ENCODE measurements at regions not wholly inside any gene's neighbourhood (a gene's known extent, or its start where the extent isn't known, plus 50 kb on each side); places are given as distances from the start of the nearest gene placed in this dataset.

GRCh38 chr9:124185413-124185812 is 72.3 kb upstream of the NEK6 start:
- 89 to 94% (median 93%) methylated on average over 5 of the region's 5 CpGs for WGBS, 5 donors
- Histone ChIP-seq H3K9me3 (peaks cover 0 to 3% (median 0%) of the 10 kb centered on the region in 8 donors), H3K27me3 (replicated peaks in 1 of 7) (peaks cover 0 to 31% (median 0%) of the 10 kb centered on the region in 7 donors), H3K4me3 (no peak overlapping the region), H3K36me3 (no peaks in the 10 kb centered on the region), H3K4me1 (no peaks in the 10 kb centered on the region), H3K27ac (no peak overlapping the region)
- intact Hi-C loops (cut with DNase I; ENCODE audit: low total_unique reads): no loop called here
- DNase-seq: no peak
- no peak for TF ChIP-seq CTCF (IDR thresholded peaks at IDR 0.05 in 8 of 11, conservative IDR thresholded peaks at IDR 0.05 in 3 of 11)

- WGBS, 5 donors: 74 to 93% (median 80%) methylated on average over 3 of the region's 3 CpGs
- Histone ChIP-seq H3K27me3 (replicated peaks in 1 of 7) (peaks cover 0 to 14% (median 0%) of the 10 kb centered on the region in 7 donors), H3K4me1 (no peaks in the 10 kb centered on the region), H3K36me3 (no peaks in the 10 kb centered on the region), H3K9me3 (peaks cover 0 to 3% (median 0%) of the 10 kb centered on the region in 8 donors), H3K4me3 (no peak overlapping the region), H3K27ac (no peak overlapping the region)
- TF ChIP-seq POLR2AphosphoS5 (IDR thresholded peaks at IDR 0.05): no peak
- no peak for TF ChIP-seq CTCF (IDR thresholded peaks at IDR 0.05 in 8 of 11, conservative IDR thresholded peaks at IDR 0.05 in 3 of 11)
- no peak for TF ChIP-seq POLR2A (IDR thresholded peaks at IDR 0.05)
- intact Hi-C loops (cut with DNase I; ENCODE audit: low total_unique reads): no loop called here
- no peak for DNase-seq
Observed at GRCh38 chr9:124187311-124187710, 70.4 kb upstream of the NEK6 start.

DNA sequence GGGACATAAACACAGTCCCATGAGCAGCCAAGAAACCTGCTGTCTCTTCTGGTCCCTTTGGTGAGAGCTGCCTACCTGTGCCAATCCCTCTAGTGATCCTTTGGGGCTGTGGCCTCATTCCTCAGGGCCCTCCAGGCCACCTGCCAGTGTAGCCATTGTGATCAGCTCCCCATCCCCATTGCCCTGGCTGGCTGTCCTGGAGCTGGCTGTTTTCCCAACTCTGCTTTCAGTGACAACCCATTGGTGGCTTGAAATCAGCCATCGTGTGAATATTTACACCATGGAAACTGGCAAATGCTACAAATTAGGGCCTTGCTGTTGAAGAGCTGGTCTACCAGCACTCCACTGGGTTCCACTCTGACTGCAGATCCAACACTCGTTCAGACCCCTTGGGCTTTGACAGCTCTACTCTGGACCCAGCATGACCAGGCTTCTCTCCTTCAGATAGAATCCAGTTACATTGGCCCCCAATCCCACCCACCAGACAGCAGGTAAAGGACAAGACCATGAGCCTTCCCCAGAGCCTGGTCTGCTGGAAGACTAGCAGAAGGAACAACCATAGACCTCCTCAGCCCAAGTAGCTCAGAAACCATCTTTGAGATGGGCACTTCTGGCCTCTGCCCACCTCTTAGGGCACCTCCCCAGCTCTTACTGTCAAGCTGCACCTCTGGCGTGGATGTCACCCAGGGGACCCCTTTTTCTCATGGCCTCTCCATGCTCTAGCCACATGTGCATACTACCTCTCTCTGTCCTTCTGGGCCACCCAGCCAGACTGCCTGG is 69.2 kb upstream of the NEK6 start:
- H3K27me3 ChIP-seq (replicated peaks in 1 of 7): peaks cover 0 to 14% (median 0%) of the 10 kb centered on the region in 7 donors
- no peak overlapping the region for H3K4me3 ChIP-seq
- no peaks in the 10 kb centered on the region for H3K4me1 ChIP-seq
- WGBS, 5 donors: 87 to 97% (median 93%) methylated on average over 3 of the region's 3 CpGs
- TF ChIP-seq POLR2AphosphoS5 (IDR thresholded peaks at IDR 0.05) (no peak), CTCF (IDR thresholded peaks at IDR 0.05 in 8 of 11, conservative IDR thresholded peaks at IDR 0.05 in 3 of 11) (no peak), POLR2A (IDR thresholded peaks at IDR 0.05) (no peak)
- intact Hi-C loops (cut with DNase I; ENCODE audit: low total_unique reads): no loop called here
- H3K9me3 ChIP-seq: peaks cover 0 to 2% (median 0%) of the 10 kb centered on the region in 8 donors
- H3K36me3 ChIP-seq: no peaks in the 10 kb centered on the region
- DNase-seq: no peak
- no peak overlapping the region for H3K27ac ChIP-seq

- no peak for DNase-seq
- TF ChIP-seq POLR2AphosphoS5 (IDR thresholded peaks at IDR 0.05) (no peak), POLR2A (IDR thresholded peaks at IDR 0.05) (no peak), CTCF (IDR thresholded peaks at IDR 0.05 in 8 of 11, conservative IDR thresholded peaks at IDR 0.05 in 3 of 11) (no peak)
- intact Hi-C loops (cut with DNase I; ENCODE audit: low total_unique reads): no loop called here
- H3K27me3 ChIP-seq (replicated peaks in 1 of 7): peaks cover 0 to 10% (median 0%) of the 10 kb centered on the region in 7 donors
- WGBS, 5 donors: 86 to 92% (median 90%) methylated on average over 10 of the region's 10 CpGs
- no peaks in the 10 kb centered on the region for H3K36me3 ChIP-seq
- no peak overlapping the region for H3K4me3 ChIP-seq
- no peak overlapping the region for H3K27ac ChIP-seq
- H3K9me3 ChIP-seq: peaks cover 0 to 15% (median 5%) of the 10 kb centered on the region in 8 donors
- H3K4me1 ChIP-seq: no peaks in the 10 kb centered on the region
Observed at GRCh38 chr9:124190761-124191160, 67.0 kb upstream of the NEK6 start.

Measured in spleen (tissue), 11 donors.